ENCODE measurements at regions not wholly inside any gene's neighbourhood (a gene's known extent, or its start where the extent isn't known, plus 50 kb on each side); places are given as distances from the start of the nearest gene placed in this dataset.

DNA sequence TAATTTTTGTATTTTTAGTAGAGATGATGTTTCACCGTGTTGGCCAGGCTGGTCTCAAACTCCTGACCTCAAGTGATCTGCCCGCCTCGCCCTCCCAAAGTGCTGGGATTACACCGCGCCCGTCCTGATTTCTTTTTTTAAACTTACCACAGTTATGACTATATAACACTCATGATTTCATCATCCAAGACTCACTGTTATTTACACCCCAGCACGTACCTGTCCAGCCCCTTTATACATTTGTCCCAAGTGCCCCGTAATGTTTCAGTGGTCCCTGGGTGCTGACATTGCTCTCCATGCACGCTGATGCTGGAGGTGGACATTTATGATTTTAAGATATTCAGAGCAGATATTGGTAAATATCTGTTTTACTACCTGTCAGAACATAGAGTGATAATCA, 219.9 kb upstream of the GMDS start:
- Mint-ChIP-seq H3K27ac (ENCODE audit: unreplicated experiment) (peak overlapping the region; percentile 18), H3K4me1 (ENCODE audit: unreplicated experiment) (peaks cover 18% of the 10 kb centered on the region)

DNA sequence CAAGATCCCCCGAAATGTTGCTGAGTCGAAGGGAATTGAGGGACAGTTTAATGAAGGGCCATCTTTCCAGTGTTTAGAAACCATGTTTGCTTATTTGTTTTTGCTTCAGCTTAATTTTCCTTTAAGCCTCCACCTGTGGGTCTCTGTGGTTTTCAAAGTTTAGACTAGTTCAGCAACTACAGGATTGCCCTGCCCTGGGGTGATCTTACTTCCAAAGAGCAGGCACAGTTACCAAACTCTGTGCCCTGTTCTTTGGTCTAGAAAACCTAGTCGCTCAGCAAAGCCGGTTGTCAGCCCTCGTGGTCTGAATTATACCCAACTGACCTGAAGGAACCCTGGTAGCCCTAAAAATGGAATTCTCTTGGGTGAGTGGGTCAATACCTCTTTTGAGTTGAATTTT, 219.2 kb upstream of the GMDS start:
- Mint-ChIP-seq H3K27ac (ENCODE audit: unreplicated experiment) (no peak overlapping the region), H3K36me3 (ENCODE audit: unreplicated experiment) (no peaks in the 10 kb centered on the region), H3K4me1 (ENCODE audit: unreplicated experiment) (peaks cover 18% of the 10 kb centered on the region), H3K9me3 (ENCODE audit: unreplicated experiment) (no peaks in the 10 kb centered on the region), H3K27me3 (ENCODE audit: unreplicated experiment) (peaks cover 8% of the 10 kb centered on the region), H3K4me3 (ENCODE audit: unreplicated experiment) (no peak overlapping the region)
- DNase-seq (ENCODE audit: extremely low spot score, unreplicated experiment) = no peak
- TF ChIP-seq, protein P1, sequence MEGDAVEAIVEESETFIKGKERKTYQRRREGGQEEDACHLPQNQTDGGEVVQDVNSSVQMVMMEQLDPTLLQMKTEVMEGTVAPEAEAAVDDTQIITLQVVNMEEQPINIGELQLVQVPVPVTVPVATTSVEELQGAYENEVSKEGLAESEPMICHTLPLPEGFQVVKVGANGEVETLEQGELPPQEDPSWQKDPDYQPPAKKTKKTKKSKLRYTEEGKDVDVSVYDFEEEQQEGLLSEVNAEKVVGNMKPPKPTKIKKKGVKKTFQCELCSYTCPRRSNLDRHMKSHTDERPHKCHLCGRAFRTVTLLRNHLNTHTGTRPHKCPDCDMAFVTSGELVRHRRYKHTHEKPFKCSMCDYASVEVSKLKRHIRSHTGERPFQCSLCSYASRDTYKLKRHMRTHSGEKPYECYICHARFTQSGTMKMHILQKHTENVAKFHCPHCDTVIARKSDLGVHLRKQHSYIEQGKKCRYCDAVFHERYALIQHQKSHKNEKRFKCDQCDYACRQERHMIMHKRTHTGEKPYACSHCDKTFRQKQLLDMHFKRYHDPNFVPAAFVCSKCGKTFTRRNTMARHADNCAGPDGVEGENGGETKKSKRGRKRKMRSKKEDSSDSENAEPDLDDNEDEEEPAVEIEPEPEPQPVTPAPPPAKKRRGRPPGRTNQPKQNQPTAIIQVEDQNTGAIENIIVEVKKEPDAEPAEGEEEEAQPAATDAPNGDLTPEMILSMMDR (IDR thresholded peaks at IDR 0.05) = no peak

More for the DNA sequence above, 219.9 kb upstream of the GMDS start:
- H3K36me3 Mint-ChIP-seq (ENCODE audit: unreplicated experiment) = no peaks in the 10 kb centered on the region
- H3K4me3 Mint-ChIP-seq (ENCODE audit: unreplicated experiment) = no peak overlapping the region
- H3K9me3 Mint-ChIP-seq (ENCODE audit: unreplicated experiment) = no peaks in the 10 kb centered on the region
- TF ChIP-seq, protein P1 (IDR thresholded peaks at IDR 0.05) = no peak
- H3K27me3 Mint-ChIP-seq (ENCODE audit: unreplicated experiment) = peaks cover 8% of the 10 kb centered on the region
- no peak for DNase-seq (ENCODE audit: extremely low spot score, unreplicated experiment)

DNA sequence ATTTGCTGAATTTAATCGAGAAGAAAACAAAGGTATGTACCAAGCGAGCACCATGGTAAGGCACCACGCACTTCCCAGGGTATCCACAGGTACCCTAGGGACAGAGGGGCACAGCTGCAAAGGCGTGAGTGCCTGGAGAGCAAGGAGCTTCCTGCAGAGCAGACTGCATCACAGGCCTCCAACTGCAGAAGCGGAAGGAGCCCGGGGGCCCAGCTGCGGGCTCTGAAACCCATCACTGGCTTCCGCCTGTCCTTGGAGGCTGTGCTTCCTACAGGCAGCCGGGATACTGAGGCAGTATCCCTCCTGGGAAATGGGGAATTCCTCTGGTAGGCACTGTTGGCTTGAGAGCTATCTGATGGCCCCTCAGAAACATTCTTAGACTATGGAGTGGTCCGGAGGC, 217.4 kb upstream of the GMDS start:
- Mint-ChIP-seq H3K4me1 (ENCODE audit: unreplicated experiment) (peaks cover 9% of the 10 kb centered on the region), H3K4me3 (ENCODE audit: unreplicated experiment) (no peak overlapping the region), H3K9me3 (ENCODE audit: unreplicated experiment) (no peaks in the 10 kb centered on the region), H3K36me3 (ENCODE audit: unreplicated experiment) (no peaks in the 10 kb centered on the region), H3K27ac (ENCODE audit: unreplicated experiment) (no peak overlapping the region), H3K27me3 (ENCODE audit: unreplicated experiment) (peaks cover 8% of the 10 kb centered on the region)
- DNase-seq (ENCODE audit: extremely low spot score, unreplicated experiment) = no peak
- TF ChIP-seq, protein P1 (IDR thresholded peaks at IDR 0.05) = no peak

- Mint-ChIP-seq H3K27me3 (ENCODE audit: unreplicated experiment) (no peaks in the 10 kb centered on the region), H3K4me3 (ENCODE audit: unreplicated experiment) (no peak overlapping the region), H3K36me3 (ENCODE audit: unreplicated experiment) (no peaks in the 10 kb centered on the region), H3K4me1 (ENCODE audit: unreplicated experiment) (peaks cover 3% of the 10 kb centered on the region), H3K9me3 (ENCODE audit: unreplicated experiment) (no peaks in the 10 kb centered on the region), H3K27ac (ENCODE audit: unreplicated experiment) (no peak overlapping the region)
- TF ChIP-seq, protein P1 (IDR thresholded peaks at IDR 0.05) = no peak
- no peak for DNase-seq (ENCODE audit: extremely low spot score, unreplicated experiment)
Observed at GRCh38 chr6:2460216-2460745, 214.9 kb upstream of the GMDS start.

DNA sequence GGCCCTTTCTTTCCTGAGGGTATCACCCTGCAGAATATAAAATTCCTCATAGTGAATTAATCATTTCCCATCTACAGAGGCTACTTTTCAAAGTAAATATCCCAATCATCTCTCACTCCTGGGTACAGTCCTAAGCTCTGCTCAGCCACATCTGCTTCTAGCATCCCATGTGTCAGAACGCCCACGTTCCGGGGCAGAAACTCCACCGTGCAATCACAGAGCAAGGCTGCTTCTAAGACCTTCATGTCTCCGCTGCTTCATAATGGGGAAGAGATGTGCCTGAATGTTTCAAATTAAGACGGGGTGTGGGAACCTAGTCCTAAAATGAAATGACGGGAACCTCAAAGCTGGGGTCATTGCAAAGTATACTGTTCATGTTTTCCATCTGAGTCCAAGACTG, 208.8 kb upstream of the GMDS start:
- H3K27me3 Mint-ChIP-seq (ENCODE audit: unreplicated experiment) = no peaks in the 10 kb centered on the region
- no peak overlapping the region for H3K4me3 Mint-ChIP-seq (ENCODE audit: unreplicated experiment)

More for the DNA sequence above, 208.8 kb upstream of the GMDS start:
- TF ChIP-seq, protein P1 (IDR thresholded peaks at IDR 0.05) = no peak
- Mint-ChIP-seq H3K4me1 (ENCODE audit: unreplicated experiment) (peaks cover 12% of the 10 kb centered on the region), H3K36me3 (ENCODE audit: unreplicated experiment) (no peaks in the 10 kb centered on the region), H3K27ac (ENCODE audit: unreplicated experiment) (no peak overlapping the region), H3K9me3 (ENCODE audit: unreplicated experiment) (no peaks in the 10 kb centered on the region)
- no peak for DNase-seq (ENCODE audit: extremely low spot score, unreplicated experiment)

Data from osteocyte (in vitro differentiated cells).